Activated naive CD4-positive, alpha-beta T cell treated with anti-CD3 and anti-CD28 coated beads for 36 hours (primary cell): ENCODE measurements at regions not wholly inside any gene's neighbourhood (a gene's known extent, or its start where the extent isn't known, plus 50 kb on each side); places are given as distances from the start of the nearest gene placed in this dataset.

Source experiments
- CTCF ChIA-PET: fragments of 350-600 bp; sonication (Branson Sonifier 250); formaldehyde crosslinking; loops from one replicate; lab custom pipeline; 2021; ENCODE audit warnings: antibody characterized with exemption; lab: Charles Lee
- DNase-seq: peaks from one replicate; pipeline ENCODE4 v3.0.0-alpha.2; 2020
- H3K27ac Mint-ChIP-seq: one replicate; pipeline ENCODE4 v1.8.0; 2021; ENCODE audit warnings: mild to moderate bottlenecking, mixed read lengths
- H3K27me3 Mint-ChIP-seq: one replicate; pipeline ENCODE4 v1.8.0; 2021; ENCODE audit warnings: low read depth, mixed read lengths
- H3K36me3 Mint-ChIP-seq: one replicate; pipeline ENCODE4 v1.8.0; 2021; ENCODE audit warnings: low read depth, mixed read lengths
- H3K4me1 Mint-ChIP-seq: one replicate; pipeline ENCODE4 v1.8.0; 2021; ENCODE audit warnings: low read depth, mixed read lengths
- H3K4me3 Mint-ChIP-seq: one replicate; pipeline ENCODE4 v1.8.0; 2021; ENCODE audit warnings: mild to moderate bottlenecking, moderate library complexity, mixed read lengths
- H3K9me3 Mint-ChIP-seq: one replicate; pipeline ENCODE4 v1.8.0; 2021; ENCODE audit warnings: mixed read lengths
- intact Hi-C: fragments of 100-400 bp; cut with micrococcal nuclease; formaldehyde crosslinking; loops from one replicate; pipeline ENCODE4 v1.15.1; 2023

GRCh38 chr3:193794002-193794881 lies 201.2 kb downstream of the OPA1 start:
- H3K27me3 Mint-ChIP-seq = peaks cover 5% of the 10 kb centered on the region
- no peak for DNase-seq
- H3K36me3 Mint-ChIP-seq = no peaks in the 10 kb centered on the region
- no peaks in the 10 kb centered on the region for H3K4me1 Mint-ChIP-seq
- no peak overlapping the region for H3K4me3 Mint-ChIP-seq
- no peaks in the 10 kb centered on the region for H3K9me3 Mint-ChIP-seq
- H3K27ac Mint-ChIP-seq = no peak overlapping the region
- intact Hi-C loops = no loop called here
- CTCF ChIA-PET = interaction anchor here (0.8 kb wide), 1 partner anchor 15 kb away, joined by 3 read pairs; no protein-coding TSS in a partner anchor

GRCh38 chr3:193795062-193795690 lies 202.2 kb downstream of the OPA1 start:
- intact Hi-C loops = no loop called here
- no peak overlapping the region for H3K27ac Mint-ChIP-seq
- no peaks in the 10 kb centered on the region for H3K9me3 Mint-ChIP-seq
- H3K4me3 Mint-ChIP-seq = no peak overlapping the region
- no peak for DNase-seq
- no peaks in the 10 kb centered on the region for H3K4me1 Mint-ChIP-seq
- CTCF ChIA-PET = no interaction called here
- no peaks in the 10 kb centered on the region for H3K36me3 Mint-ChIP-seq
- H3K27me3 Mint-ChIP-seq = peaks cover 5% of the 10 kb centered on the region

GRCh38 chr3:193796089-193796488 lies 203.1 kb downstream of the OPA1 start:
- H3K9me3 Mint-ChIP-seq = no peaks in the 10 kb centered on the region
- H3K4me1 Mint-ChIP-seq = no peaks in the 10 kb centered on the region
- DNase-seq = no peak
- intact Hi-C loops = no loop called here
- H3K4me3 Mint-ChIP-seq = no peak overlapping the region
- H3K27me3 Mint-ChIP-seq = peaks cover 4% of the 10 kb centered on the region
- H3K27ac Mint-ChIP-seq = no peak overlapping the region
- H3K36me3 Mint-ChIP-seq = no peaks in the 10 kb centered on the region
- CTCF ChIA-PET = interaction anchor here (1.4 kb wide), 1 partner anchor 519 kb away, joined by 3 read pairs; no protein-coding TSS in a partner anchor

- Mint-ChIP-seq H3K36me3 (no peaks in the 10 kb centered on the region), H3K27me3 (peaks cover 2% of the 10 kb centered on the region), H3K4me3 (no peak overlapping the region), H3K9me3 (no peaks in the 10 kb centered on the region), H3K4me1 (no peaks in the 10 kb centered on the region), H3K27ac (no peak overlapping the region)
- CTCF ChIA-PET = interaction anchor here (0.6 kb wide), 1 partner anchor 142 kb away, joined by 3 read pairs; no protein-coding TSS in a partner anchor
- no peak for DNase-seq
- intact Hi-C loops = no loop called here
Observed at GRCh38 chr3:193797566-193797965, 204.6 kb downstream of the OPA1 start.

GRCh38 chr3:193798051-193798450 lies 205.0 kb downstream of the OPA1 start:
- intact Hi-C loops = no loop called here
- Mint-ChIP-seq H3K4me3 (no peak overlapping the region), H3K9me3 (no peaks in the 10 kb centered on the region), H3K36me3 (no peaks in the 10 kb centered on the region), H3K27me3 (peaks cover 4% of the 10 kb centered on the region), H3K27ac (no peak overlapping the region), H3K4me1 (no peaks in the 10 kb centered on the region)
- no peak for DNase-seq
- CTCF ChIA-PET = interaction anchor here (0.6 kb wide), 1 partner anchor 142 kb away, joined by 3 read pairs; no protein-coding TSS in a partner anchor

- no peak overlapping the region for H3K4me3 Mint-ChIP-seq
- no peaks in the 10 kb centered on the region for H3K4me1 Mint-ChIP-seq
- peaks cover 2% of the 10 kb centered on the region for H3K27me3 Mint-ChIP-seq
- no peaks in the 10 kb centered on the region for H3K9me3 Mint-ChIP-seq
- H3K27ac Mint-ChIP-seq = no peak overlapping the region
- CTCF ChIA-PET = interaction anchor here (1.1 kb wide), 1 partner anchor 515 kb away, joined by 3 read pairs; no protein-coding TSS in a partner anchor
- intact Hi-C loops = no loop called here
- DNase-seq = no peak
- no peaks in the 10 kb centered on the region for H3K36me3 Mint-ChIP-seq
Observed at GRCh38 chr3:193800138-193801043, 207.4 kb downstream of the OPA1 start.

- no peak overlapping the region for H3K27ac Mint-ChIP-seq
- peaks cover 2% of the 10 kb centered on the region for H3K27me3 Mint-ChIP-seq
- no peaks in the 10 kb centered on the region for H3K9me3 Mint-ChIP-seq
- intact Hi-C loops = no loop called here
- no peak for DNase-seq
- H3K36me3 Mint-ChIP-seq = no peaks in the 10 kb centered on the region
- CTCF ChIA-PET = no interaction called here
- no peaks in the 10 kb centered on the region for H3K4me1 Mint-ChIP-seq
- no peak overlapping the region for H3K4me3 Mint-ChIP-seq
Observed at GRCh38 chr3:193801097-193801496, 208.1 kb downstream of the OPA1 start.

- H3K4me3 Mint-ChIP-seq = no peak overlapping the region
- CTCF ChIA-PET = interaction anchor here (0.6 kb wide), 1 partner anchor 92 kb away, joined by 3 read pairs; no protein-coding TSS in a partner anchor
- no peak for DNase-seq
- peaks cover 2% of the 10 kb centered on the region for H3K27me3 Mint-ChIP-seq
- H3K27ac Mint-ChIP-seq = no peak overlapping the region
- H3K4me1 Mint-ChIP-seq = no peaks in the 10 kb centered on the region
- no peaks in the 10 kb centered on the region for H3K36me3 Mint-ChIP-seq
- intact Hi-C loops = no loop called here
- H3K9me3 Mint-ChIP-seq = no peaks in the 10 kb centered on the region
Observed at GRCh38 chr3:193803288-193803687, 210.3 kb downstream of the OPA1 start.

- DNase-seq = no peak
- Mint-ChIP-seq H3K4me3 (no peak overlapping the region), H3K27ac (no peak overlapping the region), H3K36me3 (no peaks in the 10 kb centered on the region), H3K4me1 (no peaks in the 10 kb centered on the region), H3K27me3 (peaks cover 2% of the 10 kb centered on the region), H3K9me3 (no peaks in the 10 kb centered on the region)
- intact Hi-C loops = no loop called here
- CTCF ChIA-PET = no interaction called here
Observed at GRCh38 chr3:193805448-193805847, 212.4 kb downstream of the OPA1 start.

GRCh38 chr3:193808317-193808716 lies 215.3 kb downstream of the OPA1 start:
- intact Hi-C loops = no loop called here
- DNase-seq = no peak
- Mint-ChIP-seq H3K4me1 (no peaks in the 10 kb centered on the region), H3K9me3 (no peaks in the 10 kb centered on the region), H3K27me3 (no peaks in the 10 kb centered on the region), H3K36me3 (no peaks in the 10 kb centered on the region), H3K4me3 (no peak overlapping the region), H3K27ac (no peak overlapping the region)
- CTCF ChIA-PET = no interaction called here

GRCh38 chr3:193809106-193809505 lies 216.1 kb downstream of the OPA1 start:
- H3K9me3 Mint-ChIP-seq = no peaks in the 10 kb centered on the region
- CTCF ChIA-PET = no interaction called here
- intact Hi-C loops = no loop called here

More at GRCh38 chr3:193809106-193809505, 216.1 kb downstream of the OPA1 start:
- H3K36me3 Mint-ChIP-seq = no peaks in the 10 kb centered on the region
- no peak overlapping the region for H3K4me3 Mint-ChIP-seq
- H3K27me3 Mint-ChIP-seq = no peaks in the 10 kb centered on the region
- no peaks in the 10 kb centered on the region for H3K4me1 Mint-ChIP-seq
- DNase-seq = no peak
- no peak overlapping the region for H3K27ac Mint-ChIP-seq
